A549 (cell line): ENCODE measurements at regions not wholly inside any gene's neighbourhood (a gene's known extent, or its start where the extent isn't known, plus 50 kb on each side); places are given as distances from the start of the nearest gene placed in this dataset.

Source experiments
- EP300 ChIP-seq, 2 experiments: fragments of >200 bp; sonication (Bioruptor Twin); formaldehyde crosslinking; IDR thresholded peaks; 2 replicates in 1 of 2; 3 replicates in 1 of 2; pipeline ENCODE4 v1.6.1; 2016 to 2017
- JUN ChIP-seq, 2 experiments: fragments of >200 bp; sonication (Bioruptor Twin); formaldehyde crosslinking; IDR thresholded peaks; 2 replicates in 1 of 2; 3 replicates in 1 of 2; pipeline ENCODE4 v1.6.1; 2016 to 2017
- JUNB ChIP-seq: fragments of >200 bp; sonication (Bioruptor Twin); formaldehyde crosslinking; IDR thresholded peaks from 2 replicates; pipeline ENCODE4 v1.6.1; 2016
- PHF8 ChIP-seq: fragments of 200-600 bp; sonication (generic); IDR thresholded peaks from 2 replicates; pipeline ENCODE4 v1.6.1; 2016; ENCODE audit warnings: low read depth, mild to moderate bottlenecking, antibody characterized with exemption, moderate library complexity, borderline replicate concordance
- POLR2A ChIP-seq: IDR thresholded peaks from 2 replicates; pipeline ENCODE4 v1.6.1; 2012; ENCODE audit warnings: mild to moderate bottlenecking, low read length
- RFX5 ChIP-seq: fragments of 450-650 bp; IDR thresholded peaks from 2 replicates; pipeline ENCODE4 v1.7.1; 2014; ENCODE audit warnings: antibody characterized with exemption, mild to moderate bottlenecking, moderate library complexity
- SREBF2 ChIP-seq: fragments of 450-650 bp; IDR thresholded peaks from 2 replicates; pipeline ENCODE4 v1.6.1; 2014; ENCODE audit warnings: mild to moderate bottlenecking, moderate library complexity
- TF ChIP-seq, protein P1 (sequence below): fragments of >200 bp; sonication (Bioruptor Twin); formaldehyde crosslinking; IDR thresholded peaks from 3 replicates; pipeline ENCODE4 v1.5.1; 2016
- TF ChIP-seq, protein P2 (sequence below): fragments of >200 bp; sonication (Bioruptor Twin); formaldehyde crosslinking; IDR thresholded peaks from 3 replicates; pipeline ENCODE4 v1.6.1; 2016
- TF ChIP-seq, protein P3 (sequence below): fragments of 150-350 bp; IDR thresholded peaks from 2 replicates; pipeline ENCODE4 v1.6.1; 2014; ENCODE audit warnings: low read depth, mild to moderate bottlenecking, low read length
- TF ChIP-seq, protein P4 (sequence below): IDR thresholded peaks from 2 replicates; pipeline ENCODE4 v1.6.1; 2012
- TF ChIP-seq, protein P5 (sequence below): fragments of 200-600 bp; sonication (generic); IDR thresholded peaks from 2 replicates; pipeline ENCODE4 v1.6.1; 2016; ENCODE audit warnings: antibody characterized with exemption, mild to moderate bottlenecking, moderate library complexity
- TF ChIP-seq, protein P6 (sequence below): fragments of 250-450 bp; sonication (Bioruptor Pico); IDR thresholded peaks from 2 replicates; pipeline ENCODE4 v1.5.0; 2021; ENCODE audit warnings: mild to moderate bottlenecking, moderate library complexity, borderline replicate concordance
- TF ChIP-seq, protein P7 (sequence below): IDR thresholded peaks from 2 replicates; pipeline ENCODE4 v1.6.1; 2012

DNA sequence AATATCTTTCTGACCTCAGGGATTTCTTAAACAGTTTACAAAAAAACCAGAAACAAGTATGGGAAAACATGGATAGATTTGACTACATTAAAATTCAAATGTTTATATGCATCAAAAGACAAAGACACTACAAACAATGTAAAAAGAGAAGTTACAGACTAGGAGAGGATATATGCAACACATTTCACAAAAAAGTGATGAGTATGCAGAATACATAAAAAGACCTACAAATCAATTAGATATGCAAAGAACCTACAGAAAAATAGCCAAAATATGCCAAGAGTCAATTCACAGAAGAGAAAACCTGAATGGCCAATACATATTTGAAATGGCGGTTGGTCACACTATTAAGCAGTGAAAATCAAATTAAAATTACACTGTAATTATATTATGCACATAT, 175.0 kb downstream of the FOXD2 start:
- TF ChIP-seq EP300 (IDR thresholded peaks at IDR 0.05) (no peak), JUN (IDR thresholded peaks at IDR 0.05) (no peak), RFX5 (no peak), POLR2A (no peak), JUNB (no peak), SREBF2 (no peak), PHF8 (no peak)
- TF ChIP-seq, protein P1, sequence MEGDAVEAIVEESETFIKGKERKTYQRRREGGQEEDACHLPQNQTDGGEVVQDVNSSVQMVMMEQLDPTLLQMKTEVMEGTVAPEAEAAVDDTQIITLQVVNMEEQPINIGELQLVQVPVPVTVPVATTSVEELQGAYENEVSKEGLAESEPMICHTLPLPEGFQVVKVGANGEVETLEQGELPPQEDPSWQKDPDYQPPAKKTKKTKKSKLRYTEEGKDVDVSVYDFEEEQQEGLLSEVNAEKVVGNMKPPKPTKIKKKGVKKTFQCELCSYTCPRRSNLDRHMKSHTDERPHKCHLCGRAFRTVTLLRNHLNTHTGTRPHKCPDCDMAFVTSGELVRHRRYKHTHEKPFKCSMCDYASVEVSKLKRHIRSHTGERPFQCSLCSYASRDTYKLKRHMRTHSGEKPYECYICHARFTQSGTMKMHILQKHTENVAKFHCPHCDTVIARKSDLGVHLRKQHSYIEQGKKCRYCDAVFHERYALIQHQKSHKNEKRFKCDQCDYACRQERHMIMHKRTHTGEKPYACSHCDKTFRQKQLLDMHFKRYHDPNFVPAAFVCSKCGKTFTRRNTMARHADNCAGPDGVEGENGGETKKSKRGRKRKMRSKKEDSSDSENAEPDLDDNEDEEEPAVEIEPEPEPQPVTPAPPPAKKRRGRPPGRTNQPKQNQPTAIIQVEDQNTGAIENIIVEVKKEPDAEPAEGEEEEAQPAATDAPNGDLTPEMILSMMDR, result no peak
- TF ChIP-seq, protein P2, sequence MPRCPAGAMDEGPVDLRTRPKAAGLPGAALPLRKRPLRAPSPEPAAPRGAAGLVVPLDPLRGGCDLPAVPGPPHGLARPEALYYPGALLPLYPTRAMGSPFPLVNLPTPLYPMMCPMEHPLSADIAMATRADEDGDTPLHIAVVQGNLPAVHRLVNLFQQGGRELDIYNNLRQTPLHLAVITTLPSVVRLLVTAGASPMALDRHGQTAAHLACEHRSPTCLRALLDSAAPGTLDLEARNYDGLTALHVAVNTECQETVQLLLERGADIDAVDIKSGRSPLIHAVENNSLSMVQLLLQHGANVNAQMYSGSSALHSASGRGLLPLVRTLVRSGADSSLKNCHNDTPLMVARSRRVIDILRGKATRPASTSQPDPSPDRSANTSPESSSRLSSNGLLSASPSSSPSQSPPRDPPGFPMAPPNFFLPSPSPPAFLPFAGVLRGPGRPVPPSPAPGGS, result no peak
- TF ChIP-seq, protein P3, sequence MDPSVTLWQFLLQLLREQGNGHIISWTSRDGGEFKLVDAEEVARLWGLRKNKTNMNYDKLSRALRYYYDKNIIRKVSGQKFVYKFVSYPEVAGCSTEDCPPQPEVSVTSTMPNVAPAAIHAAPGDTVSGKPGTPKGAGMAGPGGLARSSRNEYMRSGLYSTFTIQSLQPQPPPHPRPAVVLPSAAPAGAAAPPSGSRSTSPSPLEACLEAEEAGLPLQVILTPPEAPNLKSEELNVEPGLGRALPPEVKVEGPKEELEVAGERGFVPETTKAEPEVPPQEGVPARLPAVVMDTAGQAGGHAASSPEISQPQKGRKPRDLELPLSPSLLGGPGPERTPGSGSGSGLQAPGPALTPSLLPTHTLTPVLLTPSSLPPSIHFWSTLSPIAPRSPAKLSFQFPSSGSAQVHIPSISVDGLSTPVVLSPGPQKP, result no peak
- TF ChIP-seq, protein P4, sequence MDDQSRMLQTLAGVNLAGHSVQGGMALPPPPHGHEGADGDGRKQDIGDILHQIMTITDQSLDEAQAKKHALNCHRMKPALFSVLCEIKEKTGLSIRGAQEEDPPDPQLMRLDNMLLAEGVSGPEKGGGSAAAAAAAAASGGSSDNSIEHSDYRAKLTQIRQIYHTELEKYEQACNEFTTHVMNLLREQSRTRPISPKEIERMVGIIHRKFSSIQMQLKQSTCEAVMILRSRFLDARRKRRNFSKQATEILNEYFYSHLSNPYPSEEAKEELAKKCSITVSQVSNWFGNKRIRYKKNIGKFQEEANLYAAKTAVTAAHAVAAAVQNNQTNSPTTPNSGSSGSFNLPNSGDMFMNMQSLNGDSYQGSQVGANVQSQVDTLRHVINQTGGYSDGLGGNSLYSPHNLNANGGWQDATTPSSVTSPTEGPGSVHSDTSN, result no peak
- TF ChIP-seq, protein P5, sequence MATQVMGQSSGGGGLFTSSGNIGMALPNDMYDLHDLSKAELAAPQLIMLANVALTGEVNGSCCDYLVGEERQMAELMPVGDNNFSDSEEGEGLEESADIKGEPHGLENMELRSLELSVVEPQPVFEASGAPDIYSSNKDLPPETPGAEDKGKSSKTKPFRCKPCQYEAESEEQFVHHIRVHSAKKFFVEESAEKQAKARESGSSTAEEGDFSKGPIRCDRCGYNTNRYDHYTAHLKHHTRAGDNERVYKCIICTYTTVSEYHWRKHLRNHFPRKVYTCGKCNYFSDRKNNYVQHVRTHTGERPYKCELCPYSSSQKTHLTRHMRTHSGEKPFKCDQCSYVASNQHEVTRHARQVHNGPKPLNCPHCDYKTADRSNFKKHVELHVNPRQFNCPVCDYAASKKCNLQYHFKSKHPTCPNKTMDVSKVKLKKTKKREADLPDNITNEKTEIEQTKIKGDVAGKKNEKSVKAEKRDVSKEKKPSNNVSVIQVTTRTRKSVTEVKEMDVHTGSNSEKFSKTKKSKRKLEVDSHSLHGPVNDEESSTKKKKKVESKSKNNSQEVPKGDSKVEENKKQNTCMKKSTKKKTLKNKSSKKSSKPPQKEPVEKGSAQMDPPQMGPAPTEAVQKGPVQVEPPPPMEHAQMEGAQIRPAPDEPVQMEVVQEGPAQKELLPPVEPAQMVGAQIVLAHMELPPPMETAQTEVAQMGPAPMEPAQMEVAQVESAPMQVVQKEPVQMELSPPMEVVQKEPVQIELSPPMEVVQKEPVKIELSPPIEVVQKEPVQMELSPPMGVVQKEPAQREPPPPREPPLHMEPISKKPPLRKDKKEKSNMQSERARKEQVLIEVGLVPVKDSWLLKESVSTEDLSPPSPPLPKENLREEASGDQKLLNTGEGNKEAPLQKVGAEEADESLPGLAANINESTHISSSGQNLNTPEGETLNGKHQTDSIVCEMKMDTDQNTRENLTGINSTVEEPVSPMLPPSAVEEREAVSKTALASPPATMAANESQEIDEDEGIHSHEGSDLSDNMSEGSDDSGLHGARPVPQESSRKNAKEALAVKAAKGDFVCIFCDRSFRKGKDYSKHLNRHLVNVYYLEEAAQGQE, result no peak
- TF ChIP-seq, protein P6, sequence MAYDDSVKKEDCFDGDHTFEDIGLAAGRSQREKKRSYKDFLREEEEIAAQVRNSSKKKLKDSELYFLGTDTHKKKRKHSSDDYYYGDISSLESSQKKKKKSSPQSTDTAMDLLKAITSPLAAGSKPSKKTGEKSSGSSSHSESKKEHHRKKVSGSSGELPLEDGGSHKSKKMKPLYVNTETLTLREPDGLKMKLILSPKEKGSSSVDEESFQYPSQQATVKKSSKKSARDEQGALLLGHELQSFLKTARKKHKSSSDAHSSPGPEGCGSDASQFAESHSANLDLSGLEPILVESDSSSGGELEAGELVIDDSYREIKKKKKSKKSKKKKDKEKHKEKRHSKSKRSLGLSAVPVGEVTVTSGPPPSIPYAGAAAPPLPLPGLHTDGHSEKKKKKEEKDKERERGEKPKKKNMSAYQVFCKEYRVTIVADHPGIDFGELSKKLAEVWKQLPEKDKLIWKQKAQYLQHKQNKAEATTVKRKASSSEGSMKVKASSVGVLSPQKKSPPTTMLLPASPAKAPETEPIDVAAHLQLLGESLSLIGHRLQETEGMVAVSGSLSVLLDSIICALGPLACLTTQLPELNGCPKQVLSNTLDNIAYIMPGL (CRISPR knock-in tag), result no peak
- TF ChIP-seq, protein P7, sequence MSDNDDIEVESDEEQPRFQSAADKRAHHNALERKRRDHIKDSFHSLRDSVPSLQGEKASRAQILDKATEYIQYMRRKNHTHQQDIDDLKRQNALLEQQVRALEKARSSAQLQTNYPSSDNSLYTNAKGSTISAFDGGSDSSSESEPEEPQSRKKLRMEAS, result no peak
